GM12891 (cell line): ENCODE measurements at regions not wholly inside any gene's neighbourhood (a gene's known extent, or its start where the extent isn't known, plus 50 kb on each side); places are given as distances from the start of the nearest gene placed in this dataset.

Experiments
- PAX5 ChIP-seq: IDR thresholded peaks from 2 replicates; pipeline ENCODE4 v1.6.1; 2011; ENCODE audit warnings: low read length, moderate library complexity, mild to moderate bottlenecking; ENCODE audit not compliant: insufficient read depth, severe bottlenecking
- POLR2A ChIP-seq: IDR thresholded peaks from 2 replicates; pipeline ENCODE4 v1.6.1; 2011; ENCODE audit warnings: low read depth, low read length, control low read depth
- POLR2AphosphoS5 ChIP-seq: IDR thresholded peaks from 2 replicates; pipeline ENCODE4 v1.6.1; 2011; ENCODE audit warnings: low read depth, low read length, control low read depth
- POU2F2 ChIP-seq: IDR thresholded peaks from 2 replicates; pipeline ENCODE4 v1.6.1; 2011; ENCODE audit warnings: low read depth, mild to moderate bottlenecking, control low read depth, low read length, moderate library complexity
- SPI1 ChIP-seq: IDR thresholded peaks from 2 replicates; pipeline ENCODE4 v1.6.1; 2011; ENCODE audit warnings: low read depth, low read length, control low read depth
- TAF1 ChIP-seq: IDR thresholded peaks from 2 replicates; pipeline ENCODE4 v1.6.1; 2011; ENCODE audit warnings: low read depth, low read length, control low read depth

GRCh38 chr18:33928231-33928630 lies 296.5 kb downstream of the NOL4 start:
- TF ChIP-seq POLR2AphosphoS5, result no peak
- no peak for TF ChIP-seq POLR2A
- TF ChIP-seq TAF1, result no peak
- TF ChIP-seq SPI1, result no peak
- no peak for TF ChIP-seq POU2F2
- no peak for TF ChIP-seq PAX5
